G401 (cell line): ENCODE measurements at regions not wholly inside any gene's neighbourhood (a gene's known extent, or its start where the extent isn't known, plus 50 kb on each side); places are given as distances from the start of the nearest gene placed in this dataset.

ENCODE experiments used
- DNase-seq: peaks from one replicate; pipeline ENCODE4 v3.0.0-alpha.2; 2015; ENCODE audit warnings: low spot score
- in situ Hi-C: cut with HindIII; loops from 2 replicates; pipeline ENCODE4 v1.10.0; 2016; ENCODE audit warnings: low sequenced_read_pairs, mixed read lengths

DNA sequence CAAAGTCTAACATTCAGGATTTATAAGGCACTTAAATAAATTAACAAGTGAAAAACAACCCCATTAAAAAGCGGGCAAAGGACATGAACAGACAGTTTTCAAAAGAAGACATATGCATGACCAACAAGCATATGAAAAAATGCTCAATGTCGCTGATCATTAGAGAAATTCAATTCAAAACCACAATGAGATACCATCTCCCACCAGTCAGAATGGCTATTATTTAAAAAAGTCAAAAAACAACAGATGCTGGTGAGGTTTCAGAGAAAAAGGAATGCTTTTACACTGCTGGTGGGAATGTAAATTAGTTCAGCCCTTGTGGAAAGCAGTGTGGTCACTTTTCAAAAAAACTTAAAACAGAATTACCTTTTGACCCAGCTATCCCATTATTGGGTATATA, 60.7 kb upstream of the BDKRB2 start:
- no peak for DNase-seq
- in situ Hi-C loops = no loop called here

DNA sequence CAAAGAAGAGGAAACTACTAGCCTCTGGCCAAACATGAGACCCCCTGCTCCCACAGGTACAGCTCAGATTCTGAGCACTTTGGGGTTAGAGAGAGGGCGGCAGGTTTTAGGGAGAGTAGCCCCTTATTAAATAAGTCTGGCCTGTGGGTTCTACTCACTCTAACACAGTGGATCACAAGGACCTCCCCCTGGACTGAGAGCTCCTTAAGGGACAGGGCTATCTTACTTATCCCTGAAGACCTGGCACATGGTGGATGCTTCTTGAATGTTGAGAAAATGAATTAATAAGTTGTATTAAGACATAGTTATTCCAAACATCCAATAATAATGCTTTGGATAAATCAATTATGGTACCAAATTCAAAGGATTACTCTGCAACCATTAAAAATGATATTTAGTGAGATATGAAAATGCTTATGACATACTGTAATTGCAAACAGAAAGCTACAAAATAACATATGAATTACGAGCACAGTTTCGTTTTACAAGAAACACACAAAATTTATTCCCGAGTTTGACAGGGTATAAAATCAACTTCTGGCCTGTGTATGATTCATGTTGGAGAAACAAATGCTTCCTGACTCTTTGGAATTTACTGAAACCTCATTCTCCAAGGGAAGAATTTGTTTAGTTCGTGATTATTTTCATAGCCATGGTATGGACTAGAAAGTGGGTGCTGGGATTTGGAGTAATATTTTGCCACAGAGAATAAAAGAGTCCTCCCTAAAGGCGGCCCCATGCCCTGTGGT, 59.3 kb upstream of the BDKRB2 start:
- no peak for DNase-seq
- in situ Hi-C loops = no loop called here

DNA sequence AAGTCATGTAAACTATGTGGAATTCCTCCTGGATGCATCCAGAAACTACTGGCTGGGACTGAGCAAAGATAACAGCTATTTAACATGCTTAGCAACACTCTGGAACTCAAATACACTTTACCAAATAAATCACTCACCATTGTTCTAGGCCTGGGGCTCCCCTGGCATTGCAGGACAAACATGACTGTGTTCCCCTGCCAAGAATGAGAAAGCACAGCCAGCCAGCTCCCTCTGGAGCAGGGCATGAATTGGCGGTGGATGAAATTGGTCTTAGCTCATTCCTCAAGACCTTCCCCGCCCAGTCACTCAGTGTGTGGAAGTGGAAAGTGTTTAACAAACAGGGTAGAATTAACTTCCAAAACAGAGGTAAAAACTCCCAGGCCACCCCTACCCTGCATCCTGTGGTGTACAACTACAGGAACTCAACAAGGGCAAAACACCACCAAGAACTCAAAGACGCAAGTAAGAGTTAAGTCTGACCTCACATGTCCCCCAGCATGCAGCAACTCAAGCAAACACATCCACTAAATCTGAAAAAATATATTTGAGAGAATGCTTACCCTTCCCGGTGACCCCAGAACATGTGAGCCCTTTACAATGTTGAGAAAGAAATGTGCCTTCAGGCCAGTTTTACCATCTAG, 58.4 kb upstream of the BDKRB2 start:
- DNase-seq = peak; percentile 34
- in situ Hi-C loops = no loop called here

DNA sequence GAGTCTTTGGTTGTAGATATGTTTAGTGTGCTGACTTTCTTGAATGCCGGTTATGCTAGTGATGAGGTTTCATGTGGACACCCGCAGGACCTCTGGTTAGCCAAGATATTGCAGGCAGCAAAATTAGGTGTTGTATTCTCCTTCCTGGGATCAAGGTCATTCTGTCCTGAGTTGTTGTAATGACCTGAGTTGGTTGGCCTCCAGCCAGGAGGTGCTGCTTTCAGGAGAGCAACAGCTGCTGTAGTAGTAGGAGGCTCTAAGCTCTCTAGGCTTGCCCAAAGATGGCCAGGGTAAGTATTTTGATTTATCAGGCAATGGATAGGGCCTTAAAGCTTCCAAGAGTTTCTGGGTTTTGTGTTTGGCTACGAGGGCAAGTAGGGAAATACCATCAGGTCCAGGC, 56.0 kb upstream of the BDKRB2 start:
- no peak for DNase-seq
- in situ Hi-C loops = no loop called here

DNA sequence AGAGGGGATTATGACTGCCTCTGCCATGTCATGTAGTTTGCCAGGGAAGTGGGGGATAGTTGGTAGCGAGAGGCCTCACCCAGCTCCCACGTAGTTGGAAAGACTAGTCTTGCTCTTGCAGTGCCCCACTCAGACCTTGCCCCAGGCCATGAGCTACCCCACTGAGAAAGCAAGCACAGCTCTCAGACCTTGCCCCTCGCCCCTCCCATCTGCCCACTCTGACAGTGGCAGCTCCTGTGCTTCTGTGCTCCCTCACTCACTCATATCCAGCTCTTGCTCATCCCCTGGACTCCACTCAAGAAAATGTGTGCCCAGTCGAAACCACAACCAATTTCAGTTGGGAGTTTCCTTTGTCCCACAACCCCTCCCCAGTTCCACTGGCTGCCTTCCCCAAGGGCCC, 55.5 kb upstream of the BDKRB2 start:
- DNase-seq = no peak
- in situ Hi-C loops = no loop called here

DNA sequence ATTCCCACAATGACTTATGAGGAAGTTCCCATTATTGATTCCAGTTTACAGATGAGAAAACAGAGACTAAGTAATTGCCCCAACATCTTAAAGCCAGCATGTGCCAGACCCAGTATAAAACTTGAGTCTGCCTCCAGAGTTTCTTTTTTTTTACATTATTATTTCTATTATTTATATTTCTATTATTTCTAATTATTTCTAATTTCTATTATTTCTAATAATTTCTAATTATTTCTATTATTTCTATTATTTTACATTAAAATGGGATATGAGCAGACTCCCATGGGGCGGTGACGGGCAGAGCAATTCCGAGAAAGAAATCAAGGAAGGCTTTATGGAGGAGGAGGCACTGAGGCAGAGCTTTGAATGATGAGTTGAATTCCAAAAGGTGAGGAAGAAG, 54.4 kb upstream of the BDKRB2 start:
- in situ Hi-C loops = no loop called here
- no peak for DNase-seq

DNA sequence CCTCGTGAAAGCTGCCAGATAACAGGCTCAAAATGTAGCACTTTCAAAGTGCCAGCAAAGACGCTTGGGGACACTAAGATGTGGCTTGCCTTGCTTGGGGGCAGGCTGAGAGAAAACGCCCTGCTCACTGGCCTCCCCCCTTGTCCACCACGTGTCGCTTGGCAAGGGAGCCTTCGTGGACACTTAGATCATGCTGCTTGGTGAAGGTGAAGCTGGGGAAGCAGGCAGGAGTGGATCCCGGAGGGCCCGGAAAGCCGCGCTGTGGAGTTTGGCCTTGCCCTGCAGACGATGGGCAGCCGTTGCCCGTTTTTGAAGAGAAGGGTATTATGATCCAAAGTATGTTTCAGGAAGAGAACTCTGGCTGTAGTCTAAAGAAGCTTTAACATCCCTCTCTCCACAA, 53.4 kb upstream of the BDKRB2 start:
- in situ Hi-C loops = no loop called here
- no peak for DNase-seq

DNA sequence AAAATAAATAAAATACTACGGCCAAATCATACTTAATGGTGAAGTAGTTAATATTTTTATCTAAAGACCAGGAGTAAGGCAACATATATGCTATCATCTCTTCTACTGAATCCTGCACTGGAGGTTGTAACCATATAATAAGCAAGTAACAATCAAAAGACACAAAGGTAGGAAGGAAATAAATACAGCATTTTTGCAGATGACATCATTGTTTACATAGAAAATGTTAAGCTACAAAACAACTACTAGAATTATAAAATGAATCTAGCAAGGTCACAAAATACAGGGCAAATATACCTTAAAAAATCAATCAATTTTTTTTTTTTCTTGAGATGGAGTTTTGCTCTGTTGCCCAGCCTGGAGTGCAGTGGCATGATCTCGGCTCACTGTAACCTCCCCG, 51.6 kb upstream of the BDKRB2 start:
- in situ Hi-C loops = no loop called here
- no peak for DNase-seq
